GM23338 (cell line): ENCODE measurements at regions not wholly inside any gene's neighbourhood (a gene's known extent, or its start where the extent isn't known, plus 50 kb on each side); places are given as distances from the start of the nearest gene placed in this dataset.

Experiments
- ATAC-seq: fragments of 200-7000 bp; cut with Tn5 transposase; 3 replicates; pipeline ENCODE4 v1.9.1; 2020
- DNase-seq: peaks from one replicate; pipeline ENCODE4 v3.0.0-alpha.2; 2015; ENCODE audit warnings: low spot score
- H2AFZ ChIP-seq: fragments of 200-600 bp; sonication (generic); 2 replicates; pipeline ENCODE4 v1.8.0; 2016; ENCODE audit warnings: antibody characterized with exemption, mild to moderate bottlenecking, moderate library complexity
- H3F3A ChIP-seq: fragments of 200-600 bp; sonication (generic); replicated peaks from 2 replicates; pipeline ENCODE4 v1.8.0; 2017; ENCODE audit warnings: antibody characterized with exemption, mixed run types, low read depth
- H3K27ac ChIP-seq: fragments of 200-600 bp; sonication (generic); 2 replicates; pipeline ENCODE4 v1.6.1; 2016; ENCODE audit warnings: low read depth
- H3K27me3 ChIP-seq: fragments of 200-600 bp; sonication (generic); 2 replicates; pipeline ENCODE4 v1.8.0; 2016; ENCODE audit warnings: mild to moderate bottlenecking, mixed run types, moderate library complexity; ENCODE audit not compliant: insufficient read depth
- H3K36me3 ChIP-seq: fragments of 200-600 bp; sonication (generic); 2 replicates; pipeline ENCODE4 v1.8.0; 2016; ENCODE audit warnings: mild to moderate bottlenecking; ENCODE audit not compliant: insufficient read depth
- H3K4me1 ChIP-seq: fragments of 200-600 bp; sonication (generic); 2 replicates; pipeline ENCODE4 v1.8.0; 2016; ENCODE audit warnings: mild to moderate bottlenecking, moderate library complexity; ENCODE audit not compliant: insufficient read depth
- H3K4me2 ChIP-seq: fragments of 200-600 bp; sonication (generic); 2 replicates; pipeline ENCODE4 v1.7.1; 2017; ENCODE audit warnings: mixed run types
- H3K4me3 ChIP-seq: fragments of 200-600 bp; sonication (generic); 2 replicates; pipeline ENCODE4 v1.6.1; 2016; ENCODE audit warnings: mixed run types
- H3K79me2 ChIP-seq: fragments of 200-600 bp; sonication (generic); replicated peaks from 2 replicates; pipeline ENCODE4 v1.8.0; 2017; ENCODE audit warnings: mild to moderate bottlenecking; ENCODE audit not compliant: insufficient read depth
- H3K9me2 ChIP-seq: fragments of 200-600 bp; sonication (generic); 2 replicates; pipeline ENCODE4 v1.8.0; 2017; ENCODE audit not compliant: insufficient read depth
- H4K20me1 ChIP-seq: fragments of 200-600 bp; sonication (generic); replicated peaks from 2 replicates; pipeline ENCODE4 v1.8.0; 2017; ENCODE audit warnings: mild to moderate bottlenecking; ENCODE audit not compliant: insufficient read depth
- H3K27ac Mint-ChIP-seq: 2 replicates; pipeline ENCODE4 v1.8.0; 2020; ENCODE audit warnings: inconsistent platforms, mild to moderate bottlenecking, moderate library complexity, mixed read lengths
- H3K27me3 Mint-ChIP-seq: 3 replicates; pipeline ENCODE4 v1.8.0; 2022; ENCODE audit warnings: low read depth, mild to moderate bottlenecking, moderate library complexity, mixed read lengths, inconsistent platforms; ENCODE audit not compliant: insufficient read depth, poor library complexity
- H3K36me3 Mint-ChIP-seq: 3 replicates; pipeline ENCODE4 v1.8.0; 2021; ENCODE audit warnings: low read depth, mild to moderate bottlenecking, inconsistent platforms, moderate library complexity, mixed read lengths
- H3K4me1 Mint-ChIP-seq: 3 replicates; pipeline ENCODE4 v1.8.0; 2020; ENCODE audit warnings: mild to moderate bottlenecking, inconsistent platforms, mixed read lengths
- H3K4me3 Mint-ChIP-seq: 3 replicates; pipeline ENCODE4 v1.8.0; 2021; ENCODE audit warnings: moderate library complexity, mild to moderate bottlenecking, inconsistent platforms, mixed read lengths
- H3K9me3 Mint-ChIP-seq: 3 replicates; pipeline ENCODE4 v1.8.0; 2020; ENCODE audit warnings: moderate library complexity, mild to moderate bottlenecking, inconsistent platforms, mixed read lengths
- CREB1 ChIP-seq: fragments of 250-450 bp; sonication (Bioruptor Pico); IDR thresholded peaks from 2 replicates; pipeline ENCODE4 v1.5.0; 2020; ENCODE audit warnings: low read depth, mild to moderate bottlenecking, moderate library complexity
- EZH2 ChIP-seq: fragments of 200-600 bp; sonication (generic); IDR thresholded peaks from one replicate; pipeline ENCODE4 v1.8.0; 2017; ENCODE audit warnings: antibody characterized with exemption, mild to moderate bottlenecking, low read depth; ENCODE audit not compliant: unreplicated experiment
- EZH2phosphoT487 ChIP-seq: fragments of 200-600 bp; sonication (generic); IDR thresholded peaks from one replicate; pipeline ENCODE4 v1.8.1; 2018; ENCODE audit warnings: antibody characterized with exemption; ENCODE audit not compliant: unreplicated experiment
- JUNB ChIP-seq: IDR thresholded peaks from one replicate; pipeline ENCODE4 v1.6.1; 2016; ENCODE audit warnings: antibody characterized with exemption; ENCODE audit not compliant: unreplicated experiment
- NANOG ChIP-seq: IDR thresholded peaks from 2 replicates; pipeline ENCODE4 v1.6.1; 2016; ENCODE audit warnings: antibody characterized with exemption, borderline replicate concordance
- POLR2AphosphoS5 ChIP-seq: IDR thresholded peaks from 2 replicates; pipeline ENCODE4 v1.6.1; 2016; ENCODE audit warnings: antibody characterized with exemption, low read depth
- STAT1 ChIP-seq: IDR thresholded peaks from one replicate; pipeline ENCODE4 v1.6.1; 2016; ENCODE audit warnings: antibody characterized with exemption; ENCODE audit not compliant: unreplicated experiment
- ZNF114 ChIP-seq: fragments of 250-450 bp; sonication (Bioruptor Pico); IDR thresholded peaks from 2 replicates; pipeline ENCODE4 v1.5.0; 2020; ENCODE audit warnings: mild to moderate bottlenecking, moderate library complexity
- ZNF331 ChIP-seq: fragments of 250-450 bp; sonication (Bioruptor Pico); IDR thresholded peaks from 2 replicates; pipeline ENCODE4 v1.5.0; 2020; ENCODE audit warnings: low read depth, mild to moderate bottlenecking, moderate library complexity
- TF ChIP-seq, protein P1 (sequence below): IDR thresholded peaks from 2 replicates; pipeline ENCODE4 v1.6.1; 2016; ENCODE audit warnings: antibody characterized with exemption
- TF ChIP-seq, protein P2 (sequence below): fragments of 250-450 bp; sonication (Bioruptor Pico); IDR thresholded peaks from 2 replicates; pipeline ENCODE4 v1.5.0; 2020; ENCODE audit warnings: mild to moderate bottlenecking, moderate library complexity
- TF ChIP-seq, protein P3 (sequence below), 2 experiments: fragments of 200-600 bp in 1 of 2; sonication (generic) in 1 of 2; conservative IDR thresholded peaks; 2 replicates each; pipeline versions ENCODE4 v1.5.1 to v1.6.1; 2016 to 2017; ENCODE audit warnings: antibody characterized with exemption in 2 of 2, low read depth in 2 of 2, mild to moderate bottlenecking in 2 of 2, moderate library complexity in 1 of 2
- TF ChIP-seq, protein P4 (sequence below): IDR thresholded peaks from one replicate; pipeline ENCODE4 v1.6.1; 2018; ENCODE audit warnings: antibody characterized with exemption; ENCODE audit not compliant: unreplicated experiment

DNA sequence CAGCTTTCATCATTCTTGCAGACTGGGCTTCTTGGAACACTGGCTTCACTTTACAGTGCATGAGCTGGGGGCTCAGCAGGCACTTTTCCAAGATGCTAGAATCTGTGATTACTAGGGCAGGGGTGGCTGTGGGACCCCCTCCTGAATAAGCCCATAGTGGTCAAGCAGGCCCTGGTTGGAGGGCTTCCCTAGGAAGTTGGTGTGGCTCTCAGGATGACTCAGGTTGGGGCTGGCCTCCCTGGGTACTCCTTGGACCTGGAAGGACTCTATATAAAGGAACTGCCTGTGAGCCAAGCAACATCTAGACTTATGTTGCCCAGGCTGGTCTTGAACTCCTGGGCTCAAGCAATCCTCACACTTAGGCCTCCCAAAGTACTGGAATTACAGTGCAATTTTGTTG lies 88.3 kb upstream of the HELT start:
- no peak overlapping the region for H2AFZ ChIP-seq
- H3K79me2 ChIP-seq, result no peaks in the 10 kb centered on the region
- H3K36me3 ChIP-seq, result no peaks in the 10 kb centered on the region
- TF ChIP-seq STAT1, result no peak
- TF ChIP-seq NANOG, result no peak
- TF ChIP-seq, protein P1, sequence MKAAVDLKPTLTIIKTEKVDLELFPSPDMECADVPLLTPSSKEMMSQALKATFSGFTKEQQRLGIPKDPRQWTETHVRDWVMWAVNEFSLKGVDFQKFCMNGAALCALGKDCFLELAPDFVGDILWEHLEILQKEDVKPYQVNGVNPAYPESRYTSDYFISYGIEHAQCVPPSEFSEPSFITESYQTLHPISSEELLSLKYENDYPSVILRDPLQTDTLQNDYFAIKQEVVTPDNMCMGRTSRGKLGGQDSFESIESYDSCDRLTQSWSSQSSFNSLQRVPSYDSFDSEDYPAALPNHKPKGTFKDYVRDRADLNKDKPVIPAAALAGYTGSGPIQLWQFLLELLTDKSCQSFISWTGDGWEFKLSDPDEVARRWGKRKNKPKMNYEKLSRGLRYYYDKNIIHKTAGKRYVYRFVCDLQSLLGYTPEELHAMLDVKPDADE, result no peak
- no peak for TF ChIP-seq EZH2
- no peak for TF ChIP-seq EZH2phosphoT487
- TF ChIP-seq CREB1 (CRISPR knock-in tag), result no peak
- TF ChIP-seq, protein P2, sequence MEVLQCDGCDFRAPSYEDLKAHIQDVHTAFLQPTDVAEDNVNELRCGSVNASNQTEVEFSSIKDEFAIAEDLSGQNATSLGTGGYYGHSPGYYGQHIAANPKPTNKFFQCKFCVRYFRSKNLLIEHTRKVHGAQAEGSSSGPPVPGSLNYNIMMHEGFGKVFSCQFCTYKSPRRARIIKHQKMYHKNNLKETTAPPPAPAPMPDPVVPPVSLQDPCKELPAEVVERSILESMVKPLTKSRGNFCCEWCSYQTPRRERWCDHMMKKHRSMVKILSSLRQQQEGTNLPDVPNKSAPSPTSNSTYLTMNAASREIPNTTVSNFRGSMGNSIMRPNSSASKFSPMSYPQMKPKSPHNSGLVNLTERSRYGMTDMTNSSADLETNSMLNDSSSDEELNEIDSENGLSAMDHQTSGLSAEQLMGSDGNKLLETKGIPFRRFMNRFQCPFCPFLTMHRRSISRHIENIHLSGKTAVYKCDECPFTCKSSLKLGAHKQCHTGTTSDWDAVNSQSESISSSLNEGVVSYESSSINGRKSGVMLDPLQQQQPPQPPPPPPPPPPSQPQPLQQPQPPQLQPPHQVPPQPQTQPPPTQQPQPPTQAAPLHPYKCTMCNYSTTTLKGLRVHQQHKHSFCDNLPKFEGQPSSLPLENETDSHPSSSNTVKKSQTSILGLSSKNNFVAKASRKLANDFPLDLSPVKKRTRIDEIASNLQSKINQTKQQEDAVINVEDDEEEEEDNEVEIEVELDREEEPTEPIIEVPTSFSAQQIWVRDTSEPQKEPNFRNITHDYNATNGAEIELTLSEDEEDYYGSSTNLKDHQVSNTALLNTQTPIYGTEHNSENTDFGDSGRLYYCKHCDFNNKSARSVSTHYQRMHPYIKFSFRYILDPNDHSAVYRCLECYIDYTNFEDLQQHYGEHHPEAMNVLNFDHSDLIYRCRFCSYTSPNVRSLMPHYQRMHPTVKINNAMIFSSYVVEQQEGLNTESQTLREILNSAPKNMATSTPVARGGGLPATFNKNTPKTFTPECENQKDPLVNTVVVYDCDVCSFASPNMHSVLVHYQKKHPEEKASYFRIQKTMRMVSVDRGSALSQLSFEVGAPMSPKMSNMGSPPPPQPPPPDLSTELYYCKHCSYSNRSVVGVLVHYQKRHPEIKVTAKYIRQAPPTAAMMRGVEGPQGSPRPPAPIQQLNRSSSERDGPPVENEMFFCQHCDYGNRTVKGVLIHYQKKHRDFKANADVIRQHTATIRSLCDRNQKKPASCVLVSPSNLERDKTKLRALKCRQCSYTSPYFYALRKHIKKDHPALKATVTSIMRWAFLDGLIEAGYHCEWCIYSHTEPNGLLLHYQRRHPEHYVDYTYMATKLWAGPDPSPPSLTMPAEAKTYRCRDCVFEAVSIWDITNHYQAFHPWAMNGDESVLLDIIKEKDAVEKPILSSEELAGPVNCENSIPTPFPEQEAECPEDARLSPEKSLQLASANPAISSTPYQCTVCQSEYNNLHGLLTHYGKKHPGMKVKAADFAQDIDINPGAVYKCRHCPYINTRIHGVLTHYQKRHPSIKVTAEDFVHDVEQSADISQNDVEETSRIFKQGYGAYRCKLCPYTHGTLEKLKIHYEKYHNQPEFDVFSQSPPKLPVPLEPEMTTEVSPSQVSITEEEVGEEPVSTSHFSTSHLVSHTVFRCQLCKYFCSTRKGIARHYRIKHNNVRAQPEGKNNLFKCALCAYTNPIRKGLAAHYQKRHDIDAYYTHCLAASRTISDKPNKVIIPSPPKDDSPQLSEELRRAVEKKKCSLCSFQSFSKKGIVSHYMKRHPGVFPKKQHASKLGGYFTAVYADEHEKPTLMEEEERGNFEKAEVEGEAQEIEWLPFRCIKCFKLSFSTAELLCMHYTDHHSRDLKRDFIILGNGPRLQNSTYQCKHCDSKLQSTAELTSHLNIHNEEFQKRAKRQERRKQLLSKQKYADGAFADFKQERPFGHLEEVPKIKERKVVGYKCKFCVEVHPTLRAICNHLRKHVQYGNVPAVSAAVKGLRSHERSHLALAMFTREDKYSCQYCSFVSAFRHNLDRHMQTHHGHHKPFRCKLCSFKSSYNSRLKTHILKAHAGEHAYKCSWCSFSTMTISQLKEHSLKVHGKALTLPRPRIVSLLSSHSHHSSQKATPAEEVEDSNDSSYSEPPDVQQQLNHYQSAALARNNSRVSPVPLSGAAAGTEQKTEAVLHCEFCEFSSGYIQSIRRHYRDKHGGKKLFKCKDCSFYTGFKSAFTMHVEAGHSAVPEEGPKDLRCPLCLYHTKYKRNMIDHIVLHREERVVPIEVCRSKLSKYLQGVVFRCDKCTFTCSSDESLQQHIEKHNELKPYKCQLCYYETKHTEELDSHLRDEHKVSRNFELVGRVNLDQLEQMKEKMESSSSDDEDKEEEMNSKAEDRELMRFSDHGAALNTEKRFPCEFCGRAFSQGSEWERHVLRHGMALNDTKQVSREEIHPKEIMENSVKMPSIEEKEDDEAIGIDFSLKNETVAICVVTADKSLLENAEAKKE (CRISPR knock-in tag), result no peak
- no peak for TF ChIP-seq JUNB
- no peak for TF ChIP-seq ZNF331 (CRISPR knock-in tag)
- no peak for TF ChIP-seq POLR2AphosphoS5
- TF ChIP-seq, protein P3, sequence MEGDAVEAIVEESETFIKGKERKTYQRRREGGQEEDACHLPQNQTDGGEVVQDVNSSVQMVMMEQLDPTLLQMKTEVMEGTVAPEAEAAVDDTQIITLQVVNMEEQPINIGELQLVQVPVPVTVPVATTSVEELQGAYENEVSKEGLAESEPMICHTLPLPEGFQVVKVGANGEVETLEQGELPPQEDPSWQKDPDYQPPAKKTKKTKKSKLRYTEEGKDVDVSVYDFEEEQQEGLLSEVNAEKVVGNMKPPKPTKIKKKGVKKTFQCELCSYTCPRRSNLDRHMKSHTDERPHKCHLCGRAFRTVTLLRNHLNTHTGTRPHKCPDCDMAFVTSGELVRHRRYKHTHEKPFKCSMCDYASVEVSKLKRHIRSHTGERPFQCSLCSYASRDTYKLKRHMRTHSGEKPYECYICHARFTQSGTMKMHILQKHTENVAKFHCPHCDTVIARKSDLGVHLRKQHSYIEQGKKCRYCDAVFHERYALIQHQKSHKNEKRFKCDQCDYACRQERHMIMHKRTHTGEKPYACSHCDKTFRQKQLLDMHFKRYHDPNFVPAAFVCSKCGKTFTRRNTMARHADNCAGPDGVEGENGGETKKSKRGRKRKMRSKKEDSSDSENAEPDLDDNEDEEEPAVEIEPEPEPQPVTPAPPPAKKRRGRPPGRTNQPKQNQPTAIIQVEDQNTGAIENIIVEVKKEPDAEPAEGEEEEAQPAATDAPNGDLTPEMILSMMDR (conservative IDR thresholded peaks at IDR 0.05; ENCODE audit: low read depth in 2 of 2), result no peak
- no peak for TF ChIP-seq ZNF114 (CRISPR knock-in tag)
- TF ChIP-seq, protein P4, sequence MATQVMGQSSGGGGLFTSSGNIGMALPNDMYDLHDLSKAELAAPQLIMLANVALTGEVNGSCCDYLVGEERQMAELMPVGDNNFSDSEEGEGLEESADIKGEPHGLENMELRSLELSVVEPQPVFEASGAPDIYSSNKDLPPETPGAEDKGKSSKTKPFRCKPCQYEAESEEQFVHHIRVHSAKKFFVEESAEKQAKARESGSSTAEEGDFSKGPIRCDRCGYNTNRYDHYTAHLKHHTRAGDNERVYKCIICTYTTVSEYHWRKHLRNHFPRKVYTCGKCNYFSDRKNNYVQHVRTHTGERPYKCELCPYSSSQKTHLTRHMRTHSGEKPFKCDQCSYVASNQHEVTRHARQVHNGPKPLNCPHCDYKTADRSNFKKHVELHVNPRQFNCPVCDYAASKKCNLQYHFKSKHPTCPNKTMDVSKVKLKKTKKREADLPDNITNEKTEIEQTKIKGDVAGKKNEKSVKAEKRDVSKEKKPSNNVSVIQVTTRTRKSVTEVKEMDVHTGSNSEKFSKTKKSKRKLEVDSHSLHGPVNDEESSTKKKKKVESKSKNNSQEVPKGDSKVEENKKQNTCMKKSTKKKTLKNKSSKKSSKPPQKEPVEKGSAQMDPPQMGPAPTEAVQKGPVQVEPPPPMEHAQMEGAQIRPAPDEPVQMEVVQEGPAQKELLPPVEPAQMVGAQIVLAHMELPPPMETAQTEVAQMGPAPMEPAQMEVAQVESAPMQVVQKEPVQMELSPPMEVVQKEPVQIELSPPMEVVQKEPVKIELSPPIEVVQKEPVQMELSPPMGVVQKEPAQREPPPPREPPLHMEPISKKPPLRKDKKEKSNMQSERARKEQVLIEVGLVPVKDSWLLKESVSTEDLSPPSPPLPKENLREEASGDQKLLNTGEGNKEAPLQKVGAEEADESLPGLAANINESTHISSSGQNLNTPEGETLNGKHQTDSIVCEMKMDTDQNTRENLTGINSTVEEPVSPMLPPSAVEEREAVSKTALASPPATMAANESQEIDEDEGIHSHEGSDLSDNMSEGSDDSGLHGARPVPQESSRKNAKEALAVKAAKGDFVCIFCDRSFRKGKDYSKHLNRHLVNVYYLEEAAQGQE, result no peak
- no peak overlapping the region for H3K4me3 Mint-ChIP-seq
- no peaks in the 10 kb centered on the region for H3K27me3 ChIP-seq
- no peaks in the 10 kb centered on the region for H3K9me2 ChIP-seq
- H3F3A ChIP-seq, result no peaks in the 10 kb centered on the region
- peaks cover 8% of the 10 kb centered on the region; the same call in 2 of the 3 replicates for H3K36me3 Mint-ChIP-seq
- DNase-seq (no peak), ATAC-seq (no peak)
- H3K9me3 Mint-ChIP-seq, result peaks cover 20% of the 10 kb centered on the region
- H3K4me2 ChIP-seq, result no peak overlapping the region
- H3K27ac Mint-ChIP-seq, result no peak overlapping the region
- no peaks in the 10 kb centered on the region for H4K20me1 ChIP-seq
- no peak overlapping the region for H3K27ac ChIP-seq
- H3K4me1 ChIP-seq, result no peaks in the 10 kb centered on the region
- no peak overlapping the region for H3K4me3 ChIP-seq
- peaks cover 2% of the 10 kb centered on the region for H3K27me3 Mint-ChIP-seq
- H3K4me1 Mint-ChIP-seq, result no peaks in the 10 kb centered on the region
